ENCODE measurements at regions not wholly inside any gene's neighbourhood (a gene's known extent, or its start where the extent isn't known, plus 50 kb on each side); places are given as distances from the start of the nearest gene placed in this dataset.

GRCh38 chr1:116322752-116323405 lies 50.2 kb upstream of the ATP1A1 start:
- Histone ChIP-seq H3K4me1 (ENCODE audit: insufficient read depth, low read length, poor library complexity, severe bottlenecking) (peaks cover 7% of the 10 kb centered on the region), H3K4me3 (ENCODE audit: low read depth, low read length, poor library complexity, severe bottlenecking) (no peak overlapping the region), H3K27me3 (replicated peaks; ENCODE audit: insufficient read depth, low read depth, low read length, poor library complexity) (no peaks in the 10 kb centered on the region), H3K27ac (ENCODE audit: low read depth, low read length, poor library complexity, severe bottlenecking) (no peak overlapping the region), H3K9me3 (ENCODE audit: low read depth, low read length, poor library complexity, severe bottlenecking) (no peaks in the 10 kb centered on the region), H3K36me3 (ENCODE audit: insufficient read depth, low read length, poor library complexity, severe bottlenecking) (no peaks in the 10 kb centered on the region)
- DNase-seq (ENCODE audit: low spot score): no peak
- ChIA-PET POLR2A (ENCODE audit: low non-redundant PET) (no interaction called here), CTCF (no interaction called here)
- no peak for TF ChIP-seq EZH2 (IDR thresholded peaks at IDR 0.05; ENCODE audit: borderline replicate concordance, low read depth, low read length, poor library complexity, severe bottlenecking)
- TF ChIP-seq, protein P1, sequence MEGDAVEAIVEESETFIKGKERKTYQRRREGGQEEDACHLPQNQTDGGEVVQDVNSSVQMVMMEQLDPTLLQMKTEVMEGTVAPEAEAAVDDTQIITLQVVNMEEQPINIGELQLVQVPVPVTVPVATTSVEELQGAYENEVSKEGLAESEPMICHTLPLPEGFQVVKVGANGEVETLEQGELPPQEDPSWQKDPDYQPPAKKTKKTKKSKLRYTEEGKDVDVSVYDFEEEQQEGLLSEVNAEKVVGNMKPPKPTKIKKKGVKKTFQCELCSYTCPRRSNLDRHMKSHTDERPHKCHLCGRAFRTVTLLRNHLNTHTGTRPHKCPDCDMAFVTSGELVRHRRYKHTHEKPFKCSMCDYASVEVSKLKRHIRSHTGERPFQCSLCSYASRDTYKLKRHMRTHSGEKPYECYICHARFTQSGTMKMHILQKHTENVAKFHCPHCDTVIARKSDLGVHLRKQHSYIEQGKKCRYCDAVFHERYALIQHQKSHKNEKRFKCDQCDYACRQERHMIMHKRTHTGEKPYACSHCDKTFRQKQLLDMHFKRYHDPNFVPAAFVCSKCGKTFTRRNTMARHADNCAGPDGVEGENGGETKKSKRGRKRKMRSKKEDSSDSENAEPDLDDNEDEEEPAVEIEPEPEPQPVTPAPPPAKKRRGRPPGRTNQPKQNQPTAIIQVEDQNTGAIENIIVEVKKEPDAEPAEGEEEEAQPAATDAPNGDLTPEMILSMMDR (conservative IDR thresholded peaks at IDR 0.05; ENCODE audit: low read depth, low read length): no peak
- intact Hi-C loops (cut with micrococcal nuclease; ENCODE audit: unreplicated experiment): no loop called here
- BruUV-seq (replicated peaks): no TSS peak
